IMR-90 (cell line): ENCODE measurements at regions not wholly inside any gene's neighbourhood (a gene's known extent, or its start where the extent isn't known, plus 50 kb on each side); places are given as distances from the start of the nearest gene placed in this dataset.

Experiments used
- ATAC-seq: fragments of 200-7000 bp; cut with Tn5 transposase; 2 replicates; pipeline ENCODE4 v1.9.1; 2020; ENCODE audit warnings: low read depth, mild to moderate bottlenecking, moderate library complexity
- BruUV-seq: library from RNA; stranded (reverse); fragments of 400-500 nt; replicated peaks from 2 replicates; lab custom pipeline; 2021; lab: Mats Ljungman, UMichigan
- CTCF ChIA-PET: fragments of 300-600 bp; formaldehyde crosslinking; extraction: SDS; loops from one replicate; lab custom pipeline; 2021; ENCODE audit warnings: antibody characterized with exemption; lab: Yijun Ruan, JAX
- POLR2A ChIA-PET: fragments of 300-600 bp; sonication (Branson Sonifier 250); formaldehyde crosslinking; loops from one replicate; lab custom pipeline; 2022; ENCODE audit warnings: antibody characterized with exemption; ENCODE audit not compliant: unreplicated experiment; lab: Charles Lee
- DNase-seq: peaks from one replicate; pipeline ENCODE4 v3.0.0; 2013
- H2AFZ ChIP-seq: replicated peaks from 2 replicates; pipeline ENCODE3; 2013; ENCODE audit warnings: low read length, mild to moderate bottlenecking; ENCODE audit not compliant: poor library complexity
- H2AK5ac ChIP-seq: 2 replicates; pipeline ENCODE4 v1.6.1; 2013; ENCODE audit warnings: low read depth, low read length, inconsistent platforms
- H2AK9ac ChIP-seq: replicated peaks from 2 replicates; pipeline ENCODE3; 2013; ENCODE audit warnings: mild to moderate bottlenecking, low read depth, low read length, moderate library complexity; ENCODE audit not compliant: poor library complexity
- H2BK120ac ChIP-seq: 2 replicates; pipeline ENCODE4 v1.6.1; 2013; ENCODE audit warnings: low read depth, low read length, inconsistent platforms
- H2BK15ac ChIP-seq: 3 replicates; pipeline ENCODE4 v1.6.1; 2013; ENCODE audit warnings: low read depth, low read length, inconsistent platforms
- H2BK20ac ChIP-seq: 2 replicates; pipeline ENCODE4 v1.6.1; 2013; ENCODE audit warnings: low read depth, mild to moderate bottlenecking, inconsistent platforms, low read length, moderate library complexity
- H2BK5ac ChIP-seq: 2 replicates; pipeline ENCODE4 v1.6.1; 2013; ENCODE audit warnings: mild to moderate bottlenecking, low read depth, low read length, inconsistent platforms; ENCODE audit not compliant: poor library complexity, severe bottlenecking
- H3K14ac ChIP-seq: replicated peaks from 2 replicates; pipeline ENCODE4 v1.6.1; 2013; ENCODE audit warnings: low read depth, low read length, inconsistent platforms
- H3K18ac ChIP-seq: 2 replicates; pipeline ENCODE4 v1.6.1; 2013; ENCODE audit warnings: low read depth, low read length, control low read depth
- H3K23ac ChIP-seq: 2 replicates; pipeline ENCODE4 v1.6.1; 2013; ENCODE audit warnings: low read depth, low read length, inconsistent platforms
- H3K27ac ChIP-seq: 2 replicates; pipeline ENCODE4 v1.5.1; 2013; ENCODE audit warnings: mild to moderate bottlenecking, control low read depth, low read length; ENCODE audit not compliant: insufficient read depth
- H3K27me3 ChIP-seq: 2 replicates; pipeline ENCODE4 v1.6.1; 2013; ENCODE audit warnings: low read length; ENCODE audit not compliant: control insufficient read depth, insufficient read depth
- H3K36me3 ChIP-seq: 2 replicates; pipeline ENCODE4 v1.6.1; 2013; ENCODE audit warnings: low read length, mixed read lengths; ENCODE audit not compliant: control insufficient read depth, insufficient read depth
- H3K4ac ChIP-seq: 2 replicates; pipeline ENCODE4 v1.6.1; 2013; ENCODE audit warnings: low read depth, low read length, inconsistent platforms
- H3K4me1 ChIP-seq: 2 replicates; pipeline ENCODE4 v1.6.1; 2013; ENCODE audit warnings: low read length, mixed read lengths; ENCODE audit not compliant: control insufficient read depth, insufficient read depth
- H3K4me2 ChIP-seq: 2 replicates; pipeline ENCODE4 v1.6.1; 2013; ENCODE audit warnings: low read depth, mild to moderate bottlenecking, control low read depth, low read length, moderate library complexity
- H3K4me3 ChIP-seq: 2 replicates; pipeline ENCODE4 v1.5.1; 2013; ENCODE audit warnings: low read depth, mild to moderate bottlenecking, control low read depth, low read length, moderate library complexity; ENCODE audit not compliant: insufficient read depth
- H3K56ac ChIP-seq: 2 replicates; pipeline ENCODE4 v1.6.1; 2013; ENCODE audit warnings: low read length, inconsistent platforms; ENCODE audit not compliant: insufficient read depth; ENCODE audit errors: extremely low read depth
- H3K79me1 ChIP-seq, 2 experiments: 2 replicates each; pipeline ENCODE4 v1.6.1; 2013; ENCODE audit warnings: low read length in 2 of 2, inconsistent platforms in 1 of 2, low read depth in 1 of 2
- H3K9ac ChIP-seq: 2 replicates; pipeline ENCODE4 v1.6.1; 2013; ENCODE audit warnings: low read depth, low read length, control low read depth
- H3K9me1 ChIP-seq: 2 replicates; pipeline ENCODE4 v1.6.1; 2013; ENCODE audit warnings: low read length, inconsistent platforms; ENCODE audit not compliant: insufficient read depth
- H3K9me3 ChIP-seq: 2 replicates; pipeline ENCODE4 v1.6.1; 2013; ENCODE audit warnings: low read length; ENCODE audit not compliant: control insufficient read depth, insufficient read depth
- H4K20me1 ChIP-seq: 2 replicates; pipeline ENCODE4 v1.6.1; 2013; ENCODE audit warnings: low read length, inconsistent platforms; ENCODE audit not compliant: insufficient read depth
- H4K5ac ChIP-seq: 2 replicates; pipeline ENCODE4 v1.6.1; 2013; ENCODE audit warnings: mild to moderate bottlenecking, low read depth, low read length, control low read depth
- H4K8ac ChIP-seq, 2 experiments: 2 replicates each; pipeline ENCODE4 v1.6.1; 2013; ENCODE audit warnings: low read depth in 2 of 2, low read length in 2 of 2, control low read depth in 1 of 2, inconsistent platforms in 1 of 2
- H4K91ac ChIP-seq: 2 replicates; pipeline ENCODE4 v1.6.1; 2013; ENCODE audit warnings: low read depth, low read length, inconsistent platforms; ENCODE audit not compliant: insufficient read depth
- CEBPB ChIP-seq: IDR thresholded peaks from 2 replicates; pipeline ENCODE4 v1.6.1; 2012; ENCODE audit warnings: low read depth, low read length, improper control_type of control experiment
- CTCF ChIP-seq: conservative IDR thresholded peaks from 2 replicates; pipeline ENCODE4 v1.5.1; 2012; ENCODE audit warnings: mild to moderate bottlenecking, low read depth, low read length, improper control_type of control experiment
- FOS ChIP-seq: fragments of 150-350 bp; IDR thresholded peaks from 2 replicates; pipeline ENCODE4 v1.6.1; 2016; ENCODE audit warnings: low read depth, low read length
- MAFK ChIP-seq: IDR thresholded peaks from 2 replicates; pipeline ENCODE4 v1.6.1; 2012; ENCODE audit warnings: low read depth, low read length, improper control_type of control experiment
- MAZ ChIP-seq: IDR thresholded peaks from 2 replicates; pipeline ENCODE4 v1.6.1; 2012; ENCODE audit warnings: low read depth, mild to moderate bottlenecking, low read length, improper control_type of control experiment, moderate library complexity, borderline replicate concordance
- MXI1 ChIP-seq: IDR thresholded peaks from 2 replicates; pipeline ENCODE4 v1.6.1; 2012; ENCODE audit warnings: low read depth, mild to moderate bottlenecking, low read length, moderate library complexity, borderline replicate concordance
- POLR2A ChIP-seq: IDR thresholded peaks from 2 replicates; pipeline ENCODE4 v1.6.1; 2012; ENCODE audit warnings: mild to moderate bottlenecking, low read depth, low read length
- RAD21 ChIP-seq: IDR thresholded peaks from 2 replicates; pipeline ENCODE4 v1.6.1; 2012; ENCODE audit warnings: low read length, improper control_type of control experiment
- RCOR1 ChIP-seq: IDR thresholded peaks from 2 replicates; pipeline ENCODE4 v1.6.1; 2012; ENCODE audit warnings: mild to moderate bottlenecking, low read length, improper control_type of control experiment; ENCODE audit not compliant: insufficient replicate concordance
- SMC3 ChIP-seq: fragments of 150-350 bp; IDR thresholded peaks from 2 replicates; pipeline ENCODE4 v1.6.1; 2016; ENCODE audit warnings: low read depth, mild to moderate bottlenecking, antibody characterized with exemption, low read length, moderate library complexity
- WGBS, 2 experiments: methylation state at CpG; one replicate each; pipeline versions ENCODE4 v1.1.5 to v1.1.7; 2013; ENCODE audit warnings: missing lambda C conversion rate in 2 of 2; ENCODE audit not compliant: insufficient read length in 1 of 2; ENCODE audit errors: extremely low coverage in 2 of 2; 5-methylcytosine and 5-hydroxymethylcytosine counted together
- dilution Hi-C: fragments of 300-500 bp; cut with HindIII; formaldehyde crosslinking; loops from one replicate; pipeline ENCODE4 v1.14.3; 2018; ENCODE audit warnings: low sequenced_read_pairs; ENCODE audit not compliant: unreplicated experiment
- in situ Hi-C: fragments of 300-500 bp; cut with MboI; formaldehyde crosslinking; loops from 3 replicates; pipeline ENCODE4 v1.14.3; 2019; ENCODE audit warnings: low sequenced_read_pairs, inconsistent platforms, mixed read lengths
- intact Hi-C: fragments of 100-400 bp; cut with micrococcal nuclease; formaldehyde crosslinking; loops from 2 replicates; pipeline ENCODE4 v1.10.0; 2022
- TF ChIP-seq, protein P1 (sequence below): fragments of 150-350 bp; IDR thresholded peaks from 2 replicates; pipeline ENCODE4 v1.6.1; 2017; ENCODE audit warnings: mild to moderate bottlenecking, antibody characterized with exemption, low read length, low read depth
- TF ChIP-seq, protein P2 (sequence below): fragments of 150-350 bp; IDR thresholded peaks from 2 replicates; pipeline ENCODE4 v1.6.1; 2016; ENCODE audit warnings: low read depth, mild to moderate bottlenecking, low read length, moderate library complexity, borderline replicate concordance

DNA sequence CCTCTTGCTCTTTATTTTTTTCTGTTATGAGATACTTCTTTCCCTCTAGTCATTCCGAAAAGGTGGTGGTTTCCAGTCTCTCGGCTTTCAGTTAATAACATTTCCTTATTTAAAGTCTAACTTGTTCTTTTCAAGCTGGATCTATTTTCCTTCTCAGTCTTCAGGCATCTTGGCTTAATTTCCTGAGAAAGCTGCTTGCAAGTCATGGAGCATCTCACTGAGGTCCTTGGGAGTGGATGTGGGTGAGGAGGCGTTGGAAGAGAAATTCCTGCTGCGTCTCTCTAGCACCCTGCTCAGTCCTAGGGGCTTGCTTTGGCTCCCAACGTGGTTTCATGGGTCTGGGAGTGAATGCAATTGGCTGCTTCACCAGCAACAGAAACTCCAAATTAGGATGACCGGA, 210.2 kb upstream of the MKI67 start:
- no peak overlapping the region for H4K8ac ChIP-seq
- no peak overlapping the region for H3K4ac ChIP-seq
- no peaks in the 10 kb centered on the region for H3K9me1 ChIP-seq
- no peaks in the 10 kb centered on the region for H3K27me3 ChIP-seq
- H2AFZ ChIP-seq: no peak overlapping the region
- peaks cover 22% of the 10 kb centered on the region for H3K9me3 ChIP-seq
- no peak overlapping the region for H3K56ac ChIP-seq
- intact Hi-C loops: no loop called here
- H2AK9ac ChIP-seq: no peak overlapping the region
- no peak overlapping the region for H3K9ac ChIP-seq
- H3K23ac ChIP-seq: no peak overlapping the region
- H2BK20ac ChIP-seq: no peak overlapping the region
- H2AK5ac ChIP-seq: no peak overlapping the region
- dilution Hi-C loops: no loop called here
- H4K91ac ChIP-seq: no peak overlapping the region
- TF ChIP-seq POLR2A: no peak
- no peak for TF ChIP-seq RCOR1
- TF ChIP-seq RAD21: no peak
- no peak for TF ChIP-seq FOS
- TF ChIP-seq, protein P1, sequence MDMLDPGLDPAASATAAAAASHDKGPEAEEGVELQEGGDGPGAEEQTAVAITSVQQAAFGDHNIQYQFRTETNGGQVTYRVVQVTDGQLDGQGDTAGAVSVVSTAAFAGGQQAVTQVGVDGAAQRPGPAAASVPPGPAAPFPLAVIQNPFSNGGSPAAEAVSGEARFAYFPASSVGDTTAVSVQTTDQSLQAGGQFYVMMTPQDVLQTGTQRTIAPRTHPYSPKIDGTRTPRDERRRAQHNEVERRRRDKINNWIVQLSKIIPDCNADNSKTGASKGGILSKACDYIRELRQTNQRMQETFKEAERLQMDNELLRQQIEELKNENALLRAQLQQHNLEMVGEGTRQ: no peak
- TF ChIP-seq MAZ: no peak
- TF ChIP-seq, protein P2, sequence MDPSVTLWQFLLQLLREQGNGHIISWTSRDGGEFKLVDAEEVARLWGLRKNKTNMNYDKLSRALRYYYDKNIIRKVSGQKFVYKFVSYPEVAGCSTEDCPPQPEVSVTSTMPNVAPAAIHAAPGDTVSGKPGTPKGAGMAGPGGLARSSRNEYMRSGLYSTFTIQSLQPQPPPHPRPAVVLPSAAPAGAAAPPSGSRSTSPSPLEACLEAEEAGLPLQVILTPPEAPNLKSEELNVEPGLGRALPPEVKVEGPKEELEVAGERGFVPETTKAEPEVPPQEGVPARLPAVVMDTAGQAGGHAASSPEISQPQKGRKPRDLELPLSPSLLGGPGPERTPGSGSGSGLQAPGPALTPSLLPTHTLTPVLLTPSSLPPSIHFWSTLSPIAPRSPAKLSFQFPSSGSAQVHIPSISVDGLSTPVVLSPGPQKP: no peak
- no peak for TF ChIP-seq MXI1
- no peak for TF ChIP-seq MAFK
- TF ChIP-seq CTCF: no peak
- no peak for TF ChIP-seq SMC3
- no peak for TF ChIP-seq CEBPB
- H2BK120ac ChIP-seq: no peak overlapping the region
- H3K4me3 ChIP-seq: no peak overlapping the region
- POLR2A ChIA-PET: no interaction called here
- BruUV-seq: no TSS peak
- H2BK15ac ChIP-seq: no peak overlapping the region
- H4K5ac ChIP-seq: no peak overlapping the region
- no peak overlapping the region for H3K14ac ChIP-seq
- H3K18ac ChIP-seq: no peak overlapping the region
- CTCF ChIA-PET: no interaction called here
- DNase-seq: no peak
- WGBS, 2 experiments: no CpG with 5 or more reads among the region's 6 CpGs
- in situ Hi-C loops: no loop called here
- no peaks in the 10 kb centered on the region for H3K4me1 ChIP-seq
- H3K36me3 ChIP-seq: no peaks in the 10 kb centered on the region
- no peaks in the 10 kb centered on the region for H4K20me1 ChIP-seq
- no peak overlapping the region for H2BK5ac ChIP-seq
- no peak overlapping the region for H3K27ac ChIP-seq
- no peak for ATAC-seq
- H3K79me1 ChIP-seq: no peaks in the 10 kb centered on the region
- no peak overlapping the region for H3K4me2 ChIP-seq
